Mesenchymal stem cell (in vitro differentiated cells and primary cell): ENCODE measurements at regions not wholly inside any gene's neighbourhood (a gene's known extent, or its start where the extent isn't known, plus 50 kb on each side); places are given as distances from the start of the nearest gene placed in this dataset.
A peak's percentile ranks its signal among the peaks of the same experiment; 100 is the strongest.

Experiments
- DNase-seq: peaks from one replicate; pipeline ENCODE4 v3.0.0-alpha.2; 2013
- H2AFZ ChIP-seq: one replicate; pipeline ENCODE4 v1.6.1; 2013; ENCODE audit warnings: low read depth, mild to moderate bottlenecking, control low read depth, inconsistent platforms, low read length, moderate library complexity
- H2AK5ac ChIP-seq: 2 replicates; pipeline ENCODE4 v1.6.1; 2013; ENCODE audit warnings: low read length, moderate library complexity, mild to moderate bottlenecking, inconsistent platforms; ENCODE audit not compliant: severe bottlenecking
- H2BK120ac ChIP-seq: one replicate; pipeline ENCODE4 v1.6.1; 2013; ENCODE audit warnings: low read depth, mild to moderate bottlenecking, inconsistent platforms, low read length, moderate library complexity
- H2BK12ac ChIP-seq, 2 experiments: one replicate each; pipeline ENCODE4 v1.6.1; 2013; ENCODE audit warnings: inconsistent platforms in 2 of 2, low read length in 2 of 2, mild to moderate bottlenecking in 2 of 2, moderate library complexity in 2 of 2, control low read depth in 1 of 2
- H2BK15ac ChIP-seq: one replicate; pipeline ENCODE4 v1.6.1; 2013; ENCODE audit warnings: mild to moderate bottlenecking, low read depth, inconsistent platforms; ENCODE audit not compliant: poor library complexity, severe bottlenecking
- H2BK5ac ChIP-seq: 2 replicates; pipeline ENCODE4 v1.6.1; 2013; ENCODE audit warnings: low read depth, mild to moderate bottlenecking, low read length, control low read depth, inconsistent platforms; ENCODE audit not compliant: poor library complexity, severe bottlenecking
- H3K14ac ChIP-seq, 2 experiments: one replicate each; pipeline ENCODE4 v1.6.1; 2013; ENCODE audit warnings: inconsistent platforms in 2 of 2, low read length in 2 of 2, control low read depth in 1 of 2, mild to moderate bottlenecking in 1 of 2, moderate library complexity in 1 of 2
- H3K18ac ChIP-seq, 2 experiments: one replicate each; pipeline ENCODE4 v1.6.1; 2013; ENCODE audit warnings: inconsistent platforms in 2 of 2, low read length in 2 of 2, control low read depth in 1 of 2, low read depth in 1 of 2, mild to moderate bottlenecking in 1 of 2
- H3K23ac ChIP-seq, 2 experiments: one replicate each; pipeline ENCODE4 v1.6.1; 2013; ENCODE audit warnings: inconsistent platforms in 2 of 2, low read length in 2 of 2, mild to moderate bottlenecking in 2 of 2, moderate library complexity in 2 of 2, control low read depth in 1 of 2
- H3K27ac ChIP-seq: 2 replicates; pipeline ENCODE4 v1.5.1; 2013; ENCODE audit warnings: mild to moderate bottlenecking, moderate library complexity, low read length, control low read depth, inconsistent platforms; ENCODE audit not compliant: poor library complexity, severe bottlenecking
- H3K27me3 ChIP-seq, 2 experiments: 2 replicates each; pipeline versions ENCODE4 v1.6.1 to v1.7.0; 2013; ENCODE audit warnings: low read length in 2 of 2, mild to moderate bottlenecking in 2 of 2, moderate library complexity in 2 of 2, control low read depth in 1 of 2, inconsistent platforms in 1 of 2; ENCODE audit not compliant: control insufficient read depth in 1 of 2, insufficient read depth in 1 of 2
- H3K36me3 ChIP-seq, 2 experiments: 2 replicates each; pipeline versions ENCODE4 v1.6.1 to v1.7.0; 2013; ENCODE audit warnings: low read length in 2 of 2, control low read depth in 1 of 2, inconsistent platforms in 1 of 2, low read depth in 1 of 2, mild to moderate bottlenecking in 1 of 2; ENCODE audit not compliant: insufficient read depth in 2 of 2, control insufficient read depth in 1 of 2
- H3K4ac ChIP-seq, 2 experiments: one replicate each; pipeline ENCODE4 v1.6.1; 2013; ENCODE audit warnings: inconsistent platforms in 2 of 2, low read length in 2 of 2, mild to moderate bottlenecking in 2 of 2, moderate library complexity in 2 of 2, control low read depth in 1 of 2, low read depth in 1 of 2
- H3K4me1 ChIP-seq: 2 replicates; pipeline ENCODE4 v1.6.1; 2013; ENCODE audit warnings: low read depth, low read length, control low read depth; ENCODE audit not compliant: control insufficient read depth, insufficient read depth
- H3K4me2 ChIP-seq: 2 replicates; pipeline ENCODE4 v1.6.1; 2013; ENCODE audit warnings: low read length, mild to moderate bottlenecking, inconsistent platforms; ENCODE audit not compliant: poor library complexity, severe bottlenecking
- H3K4me3 ChIP-seq, 2 experiments: 2 replicates each; pipeline versions ENCODE4 v1.5.1 to v1.7.0; 2013; ENCODE audit warnings: low read length in 2 of 2, mild to moderate bottlenecking in 2 of 2, control low read depth in 1 of 2, low read depth in 1 of 2; ENCODE audit not compliant: insufficient read depth in 1 of 2
- H3K79me1 ChIP-seq: replicated peaks from 2 replicates; pipeline ENCODE4 v1.6.1; 2013; ENCODE audit warnings: mild to moderate bottlenecking, control low read depth, low read length, inconsistent platforms; ENCODE audit not compliant: poor library complexity, severe bottlenecking
- H3K9ac ChIP-seq: 2 replicates; pipeline ENCODE4 v1.7.0; 2013; ENCODE audit warnings: mild to moderate bottlenecking, low read length, moderate library complexity
- H3K9me3 ChIP-seq: 2 replicates; pipeline ENCODE4 v1.7.0; 2013; ENCODE audit warnings: mild to moderate bottlenecking, low read length; ENCODE audit not compliant: control insufficient read depth
- H4K8ac ChIP-seq: one replicate; pipeline ENCODE4 v1.6.1; 2013; ENCODE audit warnings: inconsistent platforms, mild to moderate bottlenecking, low read length, moderate library complexity
- H4K91ac ChIP-seq: one replicate; pipeline ENCODE4 v1.6.1; 2013; ENCODE audit warnings: mild to moderate bottlenecking, low read length, inconsistent platforms
- WGBS: methylation state at CpG from one replicate; pipeline ENCODE4 v1.1.7; 2013; ENCODE audit warnings: mixed read lengths; 5-methylcytosine and 5-hydroxymethylcytosine counted together

GRCh38 chr13:79791471-79792042, 310.6 kb downstream of the NDFIP2 start:
- no peak overlapping the region for H3K4me3 ChIP-seq
- H3K27me3 ChIP-seq = no peaks in the 10 kb centered on the region

DNA sequence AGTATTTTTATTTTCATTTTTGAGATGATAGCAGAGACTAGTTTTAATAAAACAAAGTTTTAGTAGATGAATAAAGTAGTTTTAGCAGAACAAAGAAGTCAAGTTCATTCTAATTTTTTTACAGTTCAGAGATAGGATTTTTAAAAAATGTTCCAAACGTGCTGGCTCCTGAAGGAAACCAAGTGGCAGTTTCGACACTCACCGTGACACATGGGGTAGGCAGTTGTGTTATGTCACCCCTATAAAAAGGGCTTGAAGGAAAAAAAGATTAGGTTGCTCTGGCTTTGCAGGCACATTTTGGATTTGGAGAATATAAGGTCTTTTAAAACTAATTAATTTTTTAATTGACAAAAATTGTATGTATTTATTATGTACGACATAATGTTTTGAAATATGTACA, 305.2 kb downstream of the NDFIP2 start:
- DNase-seq = no peak
- WGBS = 92% methylated on average over 3 of the region's 4 CpGs
- Histone ChIP-seq H2AFZ (no peak overlapping the region), H3K4me2 (no peak overlapping the region), H2BK15ac (no peak overlapping the region), H3K9ac (no peak overlapping the region), H3K79me1 (no peaks in the 10 kb centered on the region), H3K18ac (no peak overlapping the region), H3K23ac (no peak overlapping the region), H3K36me3 (no peaks in the 10 kb centered on the region), H3K27me3 (no peaks in the 10 kb centered on the region), H3K27ac (no peak overlapping the region), H3K9me3 (peaks cover 15% of the 10 kb centered on the region), H2BK120ac (no peak overlapping the region), H2BK12ac (no peak overlapping the region), H3K14ac (no peak overlapping the region), H2BK5ac (no peak overlapping the region), H3K4ac (no peak overlapping the region), H3K4me3 (no peak overlapping the region), H3K4me1 (peaks cover 4% of the 10 kb centered on the region), H4K8ac (no peak overlapping the region), H2AK5ac (no peak overlapping the region), H4K91ac (no peak overlapping the region)

More at GRCh38 chr13:79791471-79792042, 310.6 kb downstream of the NDFIP2 start:
- H3K4me1 ChIP-seq = no peaks in the 10 kb centered on the region
- H3K4ac ChIP-seq = peak overlapping the region in 1 of 2 experiments; percentile 36
- H4K91ac ChIP-seq = no peak overlapping the region
- no peak overlapping the region for H2BK120ac ChIP-seq
- 88% methylated on average over 1 of the region's 2 CpGs for WGBS
- no peak overlapping the region for H3K9ac ChIP-seq
- peak overlapping the region in 1 of 2 experiments; percentile 11 for H3K14ac ChIP-seq
- no peaks in the 10 kb centered on the region for H3K36me3 ChIP-seq
- no peak overlapping the region for H3K18ac ChIP-seq
- no peak overlapping the region for H2BK12ac ChIP-seq
- no peak overlapping the region for H4K8ac ChIP-seq
- H3K4me2 ChIP-seq = no peak overlapping the region
- no peak overlapping the region for H2BK5ac ChIP-seq
- H3K79me1 ChIP-seq = no peaks in the 10 kb centered on the region
- no peak overlapping the region for H3K27ac ChIP-seq
- no peak for DNase-seq
- H3K23ac ChIP-seq = no peak overlapping the region
- H2AFZ ChIP-seq = no peak overlapping the region
- H2BK15ac ChIP-seq = peak overlapping the region; percentile 19
- no peak overlapping the region for H2AK5ac ChIP-seq
- H3K9me3 ChIP-seq = peaks cover 15% of the 10 kb centered on the region

DNA sequence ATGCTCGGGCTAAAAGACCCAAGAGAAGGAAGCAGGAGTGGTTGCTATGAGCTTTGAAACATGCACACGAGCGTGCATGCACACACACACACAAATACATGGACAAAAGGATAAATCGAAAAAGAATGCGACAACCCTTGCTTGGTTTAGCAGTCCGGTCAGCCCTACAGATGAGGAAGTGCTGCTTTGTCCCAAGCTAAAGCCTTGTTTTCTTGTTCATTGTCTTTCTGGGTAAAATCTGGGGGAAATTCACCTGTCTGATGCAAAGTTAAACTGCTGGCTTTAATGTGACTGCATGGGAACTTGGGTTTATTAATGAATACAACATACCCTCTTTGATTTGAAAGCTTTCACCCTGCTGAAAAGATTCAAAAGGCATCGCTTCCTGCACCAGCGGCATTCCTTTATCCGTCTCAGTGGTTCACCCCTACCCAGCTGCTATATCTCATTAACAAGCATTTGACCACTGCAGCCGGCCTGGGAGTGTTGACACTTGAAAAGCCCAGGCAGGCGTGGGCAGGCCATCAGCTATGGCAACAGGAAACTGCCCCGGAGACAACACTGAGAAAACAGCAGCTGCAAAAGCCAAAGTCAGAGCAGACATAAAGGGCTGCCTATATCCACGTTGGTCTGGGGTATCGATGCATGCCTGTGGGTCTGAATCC, 301.7 kb downstream of the NDFIP2 start:
- H3K18ac ChIP-seq = peak overlapping the region; percentile 22 to 61
- peak; percentile 87 for DNase-seq
- WGBS = 31% methylated on average over 12 of the region's 14 CpGs

GRCh38 chr13:79781829-79782540, 301.0 kb downstream of the NDFIP2 start:
- 71% methylated on average over 1 of the region's 5 CpGs for WGBS
- Histone ChIP-seq H3K36me3 (no peaks in the 10 kb centered on the region), H3K9ac (no peak overlapping the region), H3K14ac (no peak overlapping the region), H4K8ac (no peak overlapping the region), H3K4me1 (peaks cover 7% of the 10 kb centered on the region), H3K27ac (peak overlapping the region; percentile 66), H3K79me1 (no peaks in the 10 kb centered on the region), H2BK5ac (peak overlapping the region; percentile 79), H2AK5ac (peak overlapping the region; percentile 46), H3K18ac (peak overlapping the region; percentile 61 to 77), H3K27me3 (no peaks in the 10 kb centered on the region), H2BK15ac (no peak overlapping the region), H3K4me2 (no peak overlapping the region), H3K4ac (no peak overlapping the region), H3K9me3 (peaks cover 3% of the 10 kb centered on the region), H4K91ac (no peak overlapping the region), H2AFZ (no peak overlapping the region), H3K4me3 (no peak overlapping the region), H2BK12ac (peak overlapping the region; percentile 52 to 73), H3K23ac (no peak overlapping the region), H2BK120ac (peak overlapping the region; percentile 15)
- peak; percentile 52 for DNase-seq

More for the DNA sequence above, 301.7 kb downstream of the NDFIP2 start:
- peak overlapping the region; percentile 79 for H2BK5ac ChIP-seq
- H3K27ac ChIP-seq = peak overlapping the region; percentile 66
- H2AK5ac ChIP-seq = peak overlapping the region; percentile 44
- peak overlapping the region; percentile 15 for H2BK120ac ChIP-seq
- no peak overlapping the region for H3K9ac ChIP-seq
- H3K4ac ChIP-seq = peak overlapping the region in 1 of 2 experiments; percentile 24
- H3K9me3 ChIP-seq = peaks cover 5% of the 10 kb centered on the region
- no peak overlapping the region for H3K14ac ChIP-seq
- H2BK12ac ChIP-seq = peak overlapping the region in 1 of 2 experiments; percentile 52
- no peaks in the 10 kb centered on the region for H3K36me3 ChIP-seq
- peaks cover 7% of the 10 kb centered on the region for H3K4me1 ChIP-seq
- no peak overlapping the region for H3K23ac ChIP-seq
- no peak overlapping the region for H3K4me2 ChIP-seq
- no peak overlapping the region for H4K91ac ChIP-seq
- H3K4me3 ChIP-seq = no peak overlapping the region
- no peak overlapping the region for H4K8ac ChIP-seq
- H2AFZ ChIP-seq = no peak overlapping the region
- H3K79me1 ChIP-seq = no peaks in the 10 kb centered on the region
- H2BK15ac ChIP-seq = no peak overlapping the region
- no peaks in the 10 kb centered on the region for H3K27me3 ChIP-seq
